HG03064 (cell line): ENCODE measurements at regions not wholly inside any gene's neighbourhood (a gene's known extent, or its start where the extent isn't known, plus 50 kb on each side); places are given as distances from the start of the nearest gene placed in this dataset.

ENCODE experiments used
- ATAC-seq: cut with Tn5 transposase; IDR thresholded peaks from one replicate; pipeline ENCODE4 v1.9.1; 2021; ENCODE audit warnings: low read depth; ENCODE audit not compliant: unreplicated experiment

DNA sequence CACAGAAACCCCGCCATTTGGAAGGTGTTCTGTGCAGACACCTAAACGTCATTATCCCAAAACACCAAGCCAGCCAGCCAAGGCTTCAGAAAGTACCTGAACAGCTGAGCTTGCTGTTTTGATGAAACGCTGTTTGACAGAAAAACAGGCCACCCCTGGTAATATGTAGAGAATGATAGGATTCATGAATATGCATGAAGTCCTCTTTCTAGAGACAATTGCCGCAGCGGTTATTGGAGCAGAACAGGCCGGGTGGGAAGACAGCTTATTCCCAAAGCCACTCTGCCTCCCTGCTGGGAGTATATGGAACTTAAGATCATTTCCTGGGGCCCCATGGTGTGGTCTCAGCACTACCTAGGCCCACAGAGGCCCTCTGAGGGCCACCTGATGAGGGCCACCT is 229.5 kb downstream of the UQCRFS1 start:
- ATAC-seq = no peak

DNA sequence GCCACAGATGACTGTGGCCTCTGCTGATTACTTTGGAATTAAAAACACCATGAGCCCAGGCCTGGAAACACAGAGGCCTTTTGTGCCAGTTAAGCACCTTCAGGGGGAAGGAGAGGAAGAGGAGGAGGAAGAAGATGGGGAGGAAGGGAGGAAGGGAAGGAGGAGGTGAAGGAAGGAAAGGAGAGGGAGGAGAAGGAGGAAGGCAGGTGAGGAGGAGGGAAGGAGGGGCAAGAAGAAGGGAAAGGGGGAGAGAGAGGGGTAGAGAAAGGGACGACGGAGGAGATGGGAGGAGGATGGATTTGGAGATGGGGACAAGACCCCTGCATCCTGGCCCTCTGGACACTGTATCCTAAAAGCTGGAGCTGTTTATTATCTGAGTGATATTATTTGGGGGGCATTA is 231.0 kb downstream of the UQCRFS1 start:
- ATAC-seq = no peak

DNA sequence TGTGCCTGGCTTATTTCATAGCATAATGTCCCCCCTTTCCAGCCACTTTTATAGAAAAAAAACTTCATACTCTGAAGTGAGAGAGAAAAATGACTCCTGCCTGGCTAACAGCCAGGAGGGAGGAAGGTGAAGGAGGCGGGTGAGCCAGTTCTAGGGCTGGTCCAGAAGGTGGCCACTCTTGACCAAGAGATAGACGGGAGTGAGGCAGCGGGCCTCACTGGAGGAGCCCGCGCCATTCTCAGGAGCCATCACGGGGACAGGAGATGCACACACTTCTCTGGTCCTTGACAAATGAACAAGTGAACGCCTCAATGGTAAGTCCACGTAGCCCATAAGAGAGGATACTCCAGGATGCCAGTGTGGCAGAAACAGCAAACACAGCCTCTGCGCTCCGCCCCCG is 231.4 kb downstream of the UQCRFS1 start:
- ATAC-seq = no peak

DNA sequence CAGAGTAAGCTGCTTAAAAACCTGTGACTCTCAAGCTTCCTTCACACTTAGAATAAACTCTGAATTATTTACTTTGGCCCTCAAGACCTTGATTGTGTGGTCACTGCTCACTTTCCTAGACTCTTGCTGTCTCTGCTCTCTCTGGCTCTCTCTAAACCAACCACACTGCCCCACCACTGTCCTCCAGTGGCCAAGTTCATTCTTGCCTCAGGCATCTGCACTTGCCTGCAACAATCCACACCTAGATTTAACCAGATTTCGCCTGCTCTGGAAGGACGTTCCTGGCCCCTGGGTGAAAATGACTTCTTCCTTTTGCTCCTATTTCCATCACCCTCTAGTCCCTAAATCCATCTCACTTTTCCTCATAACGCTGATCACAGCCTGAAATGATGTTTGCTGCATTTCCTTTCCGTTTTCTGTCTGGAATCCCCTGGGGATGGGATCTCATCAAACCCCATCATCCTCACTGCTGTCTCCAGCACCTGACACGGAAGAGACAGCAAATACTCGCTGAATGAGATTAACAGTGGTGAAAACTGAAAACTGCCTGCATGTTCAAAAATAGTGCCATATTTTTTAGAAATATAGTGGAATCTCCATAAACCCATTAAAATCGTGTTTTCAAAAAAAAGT is 232.6 kb downstream of the UQCRFS1 start:
- ATAC-seq = no peak

DNA sequence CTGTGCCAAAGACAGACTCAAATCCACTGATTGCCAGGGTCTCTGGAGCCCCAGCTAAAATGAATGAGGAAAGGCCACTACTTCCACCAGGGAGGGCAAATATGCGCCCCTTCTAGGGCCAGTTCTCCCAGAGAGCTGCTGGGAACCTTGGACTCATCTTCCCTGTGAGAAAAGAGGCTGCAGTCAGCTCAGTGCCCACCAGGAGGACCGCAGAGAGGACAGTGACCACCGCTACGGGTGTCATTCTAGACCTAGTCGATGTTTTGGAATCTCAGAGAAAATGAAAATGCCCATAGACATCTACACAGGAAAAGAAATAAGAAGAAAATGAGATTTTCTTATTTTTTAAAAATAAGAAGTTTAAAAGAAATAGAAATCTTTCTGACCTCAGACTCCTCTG is 235.1 kb downstream of the UQCRFS1 start:
- no peak for ATAC-seq

DNA sequence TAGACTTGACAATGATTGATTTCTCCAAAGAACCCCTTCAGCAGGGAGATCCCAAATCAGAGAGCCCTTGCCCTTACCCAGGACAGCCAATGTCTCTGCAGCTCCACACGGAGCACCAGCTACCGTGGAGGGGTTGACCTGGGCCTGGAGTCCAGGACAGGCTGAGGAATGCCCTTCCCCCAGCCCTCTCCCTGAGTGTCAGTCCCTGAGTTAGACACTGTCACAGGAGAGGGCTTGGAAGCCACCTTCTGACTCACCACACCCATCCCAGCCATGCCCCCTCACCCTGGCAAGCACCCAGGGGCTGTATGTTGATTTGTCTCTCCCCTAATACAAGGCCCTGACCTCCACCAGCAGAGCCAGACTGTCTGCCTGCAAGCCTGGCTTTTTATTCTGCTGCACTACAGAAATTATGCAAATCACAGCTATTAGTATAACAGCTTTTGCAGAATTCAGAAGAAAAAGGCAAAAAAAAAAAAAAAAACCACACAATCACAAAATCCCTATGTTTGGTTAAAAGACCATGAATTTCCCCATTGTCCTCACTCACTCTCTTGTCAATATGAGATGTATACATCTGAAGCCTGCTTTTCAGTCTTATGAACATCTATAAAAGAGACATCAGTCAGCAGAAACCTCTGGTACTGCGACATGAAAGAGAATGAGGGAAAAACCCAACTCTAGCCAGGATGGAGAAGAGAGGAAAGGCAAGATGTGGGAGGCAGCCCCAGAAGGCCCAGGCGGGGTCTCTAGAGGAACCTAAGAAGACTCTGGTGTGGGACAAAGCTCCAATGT is 240.7 kb downstream of the UQCRFS1 start:
- ATAC-seq = no peak

DNA sequence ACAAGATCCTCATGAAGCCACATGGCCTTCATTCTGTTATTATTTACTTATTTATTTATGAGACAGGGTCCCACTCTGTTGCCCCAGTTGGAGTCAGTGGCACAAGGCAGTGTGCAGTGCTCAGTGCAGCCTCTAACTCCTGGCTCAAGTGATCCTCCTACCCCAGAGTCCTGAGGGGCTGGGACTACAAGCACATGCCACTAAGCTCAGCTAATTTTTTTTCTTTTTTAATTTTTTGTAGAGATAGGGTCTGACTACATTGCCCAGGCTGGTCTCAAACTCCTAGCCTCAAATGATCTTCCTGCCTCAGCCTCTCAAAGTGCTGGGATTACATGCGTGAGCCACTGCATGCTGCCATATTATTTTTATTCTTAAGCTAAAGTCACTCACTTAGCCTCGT is 241.4 kb downstream of the UQCRFS1 start:
- ATAC-seq = no peak

DNA sequence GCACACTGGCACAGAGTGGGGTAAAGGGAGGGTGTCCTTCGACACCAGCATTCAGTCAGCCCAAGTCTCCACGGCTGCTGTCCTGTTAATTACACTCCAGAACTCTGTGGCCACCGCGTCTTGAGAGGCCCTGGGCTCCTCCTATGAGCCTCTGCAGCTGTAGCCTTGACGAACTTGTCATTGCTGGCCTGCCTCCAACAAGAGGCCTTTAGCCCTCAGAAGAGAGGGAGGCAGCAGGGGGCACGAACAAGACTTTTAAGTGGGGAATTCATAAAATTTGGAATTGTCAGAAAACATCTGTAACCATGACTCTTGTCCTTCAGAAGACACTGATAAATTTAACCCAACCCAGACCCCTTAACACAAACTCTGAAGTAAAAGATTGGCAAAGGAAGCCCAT is 241.9 kb downstream of the UQCRFS1 start:
- no peak for ATAC-seq

DNA sequence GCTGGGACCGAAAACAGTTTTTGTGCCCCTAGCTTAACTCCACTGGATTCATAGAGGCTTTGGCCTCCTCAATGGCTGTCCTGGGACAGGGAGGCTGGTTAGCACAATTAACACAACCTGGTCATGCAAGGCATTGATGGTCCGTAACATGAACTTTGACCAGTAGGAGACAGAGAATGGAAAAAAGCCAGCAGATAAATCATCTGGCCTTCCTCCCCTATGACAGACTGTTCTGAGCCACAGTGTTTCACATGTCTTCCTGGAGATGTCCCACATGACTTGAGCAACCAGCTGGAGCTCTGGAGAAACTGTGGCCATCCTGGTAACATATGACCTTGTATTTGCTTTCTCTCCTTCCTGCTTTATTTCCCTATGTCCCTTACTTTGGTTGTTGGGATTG is 244.2 kb downstream of the UQCRFS1 start:
- no peak for ATAC-seq

DNA sequence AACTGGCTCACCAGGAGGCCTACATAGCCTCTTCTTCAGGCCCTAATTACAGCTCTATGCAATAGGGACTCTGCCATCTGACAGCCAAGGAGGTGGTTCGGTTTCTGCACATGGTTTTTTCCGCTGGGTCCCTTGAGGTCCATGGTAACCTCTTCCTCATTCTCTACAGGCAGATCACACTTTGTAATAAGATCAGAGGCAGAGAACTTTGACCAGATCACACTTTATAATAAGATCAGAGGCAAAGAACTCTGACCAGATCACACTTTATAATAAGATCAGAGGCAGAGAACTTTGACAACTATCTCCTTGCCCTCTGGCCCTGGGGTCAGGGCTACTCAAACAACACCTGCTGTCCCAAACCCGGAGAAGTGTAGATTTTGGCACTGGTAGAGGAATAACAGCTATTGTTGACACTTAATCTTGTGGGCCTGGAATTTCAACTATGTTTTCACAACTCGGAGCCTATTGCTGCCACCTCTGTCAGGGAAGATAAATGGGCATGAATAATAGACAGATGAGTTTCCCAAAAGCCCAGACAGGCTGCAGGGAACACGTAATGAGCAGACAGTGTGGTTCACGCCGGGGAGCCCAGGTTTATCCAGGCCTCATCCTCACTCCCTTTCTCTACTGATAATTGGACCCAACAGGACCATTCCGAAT is 246.1 kb downstream of the UQCRFS1 start:
- ATAC-seq = no peak

DNA sequence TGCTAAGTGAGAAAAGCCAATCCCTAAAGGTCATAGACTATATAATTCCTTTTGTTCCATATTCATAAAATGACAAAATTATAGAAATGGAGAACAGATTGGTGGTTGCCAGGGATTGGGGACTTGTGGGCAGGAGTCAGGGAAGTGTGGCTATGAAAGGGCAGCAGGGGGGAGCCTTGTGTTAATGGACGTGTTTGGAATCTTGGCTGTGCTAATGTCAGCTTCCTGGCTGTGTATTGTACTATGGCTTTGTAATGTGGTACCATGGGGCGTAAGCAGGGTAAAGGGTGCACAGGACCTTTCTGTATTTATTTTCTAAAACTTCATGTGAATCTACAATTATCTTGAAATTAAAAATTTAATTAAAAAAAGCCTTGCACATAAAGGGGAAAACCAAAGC is 248.5 kb downstream of the UQCRFS1 start:
- no peak for ATAC-seq

DNA sequence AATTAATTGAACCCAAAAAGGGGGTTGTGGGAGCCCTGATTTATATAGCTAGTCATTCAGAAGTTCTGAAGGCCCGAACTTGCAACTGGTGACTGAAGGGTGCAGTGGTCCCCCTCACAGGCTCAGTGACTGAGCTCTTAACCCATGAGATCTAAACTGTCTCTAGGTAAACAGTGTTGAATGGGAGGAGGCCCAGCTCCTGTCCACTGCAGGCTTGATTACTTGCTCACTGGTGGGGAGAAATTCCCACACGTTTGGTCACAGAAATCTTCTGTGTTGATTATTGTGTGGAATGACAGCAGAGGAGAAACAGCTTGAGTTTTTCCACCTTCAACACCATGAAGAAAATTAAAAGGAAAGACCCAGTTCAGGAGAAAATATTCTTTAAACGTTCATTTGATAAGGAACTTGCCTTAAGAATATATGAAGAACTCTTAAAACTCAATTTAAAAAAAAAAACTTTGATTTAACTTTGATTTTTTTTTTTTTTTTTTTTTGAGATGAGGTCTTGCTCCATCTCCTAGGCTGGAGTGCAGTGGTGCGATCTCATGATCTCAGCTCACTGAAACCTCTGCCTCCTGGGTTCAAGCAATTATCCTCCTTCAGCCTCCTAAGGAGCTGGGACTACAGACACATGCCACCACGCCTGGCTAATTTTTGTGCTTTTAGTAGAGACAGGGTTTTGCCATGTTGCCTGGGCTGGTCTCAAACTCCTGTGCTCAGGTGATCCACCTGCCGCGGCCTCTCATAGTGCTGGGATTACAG is 249.3 kb downstream of the UQCRFS1 start:
- no peak for ATAC-seq

DNA sequence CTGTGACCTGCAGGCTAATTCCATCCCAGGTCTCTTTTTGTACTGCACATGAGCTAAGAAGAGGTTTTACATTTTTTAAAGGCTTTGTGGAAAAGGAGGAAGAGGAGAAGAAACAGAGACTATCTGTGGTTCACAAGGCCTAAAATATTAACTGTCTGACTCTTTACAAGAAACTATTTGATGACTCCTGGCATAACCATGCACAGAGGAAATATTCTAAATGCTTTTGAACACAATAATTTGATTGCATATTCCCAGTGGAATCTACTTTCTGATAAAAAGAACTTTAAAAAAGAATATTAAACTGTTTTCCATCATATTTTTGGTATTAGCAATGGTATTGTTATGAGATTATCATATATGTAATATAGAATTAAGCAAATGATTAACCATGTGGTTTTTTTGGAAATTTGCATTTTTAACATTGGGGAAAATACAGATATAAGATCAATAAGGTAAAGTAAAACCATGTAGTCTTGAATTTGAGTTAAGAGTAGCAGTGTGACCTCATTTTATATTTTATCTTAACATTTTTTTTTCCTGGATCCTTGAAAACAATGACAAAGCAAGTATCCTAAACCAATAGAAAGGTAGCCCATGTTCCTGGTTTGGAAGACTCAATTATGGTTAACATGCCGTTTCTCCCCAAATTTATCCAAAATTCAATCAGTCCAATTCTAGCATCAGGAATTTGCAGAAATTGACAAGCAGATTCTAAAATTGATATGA is 251.0 kb downstream of the UQCRFS1 start:
- no peak for ATAC-seq

DNA sequence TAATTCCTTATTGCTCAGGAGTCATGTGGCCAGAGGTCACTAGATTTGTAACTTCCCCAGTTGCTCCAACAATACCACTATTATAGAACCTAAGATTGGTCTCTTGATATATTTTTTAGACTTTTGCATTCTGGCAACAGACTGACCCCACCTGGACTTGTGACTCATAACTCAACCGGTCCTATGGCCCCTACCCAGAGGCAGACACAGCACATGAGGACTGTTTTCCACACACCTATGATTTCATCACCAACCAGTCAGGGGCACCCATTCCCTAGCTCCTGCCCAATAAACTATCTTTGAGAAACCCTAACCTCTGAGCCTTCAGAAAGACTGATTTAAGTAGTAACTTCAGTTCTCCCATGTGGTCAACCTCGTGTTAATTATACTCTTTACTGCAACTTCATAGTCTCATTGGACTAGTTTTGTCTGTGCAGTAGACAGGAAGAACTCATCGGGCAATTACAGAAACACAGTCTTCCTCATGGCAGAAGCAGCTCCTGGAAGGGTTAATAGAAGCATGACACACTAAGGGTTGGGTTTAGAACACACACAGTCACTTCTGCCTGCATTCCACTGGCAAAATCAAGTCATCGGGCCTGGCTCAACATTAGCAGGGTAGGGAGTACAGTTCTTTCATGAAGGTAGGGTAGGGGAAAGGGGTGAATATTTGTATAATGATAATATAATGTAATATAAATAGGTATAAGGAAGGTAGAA is 251.8 kb downstream of the UQCRFS1 start:
- ATAC-seq = no peak

DNA sequence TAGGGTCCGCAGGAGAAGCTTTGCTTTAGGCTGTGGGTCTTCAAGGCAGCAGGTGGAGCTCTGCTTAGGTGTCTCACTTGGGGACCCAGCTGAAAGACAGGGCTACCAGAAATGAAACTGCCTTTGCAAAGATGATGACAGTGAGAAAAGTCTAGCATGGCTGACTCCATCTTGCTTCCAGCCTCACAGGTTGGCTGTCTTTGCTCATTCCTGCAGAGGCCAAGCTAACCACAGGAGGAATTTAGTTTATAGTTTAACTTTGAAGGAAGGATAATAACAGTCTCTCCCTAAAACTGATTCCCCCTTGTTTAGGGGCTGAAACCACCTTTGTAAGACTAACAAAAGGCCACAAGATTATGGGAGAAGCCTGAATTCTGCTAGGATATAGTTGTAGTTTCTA is 252.4 kb downstream of the UQCRFS1 start:
- ATAC-seq = no peak

DNA sequence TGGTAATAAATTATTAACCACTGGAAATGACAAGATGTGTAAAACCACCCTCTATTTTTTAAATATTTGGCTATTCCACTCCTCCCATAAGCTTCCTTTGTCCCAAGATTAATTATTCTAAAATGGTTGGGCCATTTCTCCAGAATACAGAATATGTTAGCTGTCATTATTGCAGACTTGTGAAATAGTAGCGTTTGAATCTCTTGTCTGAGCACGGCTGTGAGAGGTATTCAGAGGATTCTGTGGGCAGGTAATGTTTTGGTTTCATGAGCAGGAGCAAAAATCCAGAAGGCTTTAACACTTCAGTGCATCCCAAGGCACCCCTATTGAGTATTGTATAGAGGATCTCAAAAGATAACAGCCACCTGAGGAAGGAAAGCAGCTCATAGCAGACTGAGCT is 256.0 kb downstream of the UQCRFS1 start:
- ATAC-seq = no peak

DNA sequence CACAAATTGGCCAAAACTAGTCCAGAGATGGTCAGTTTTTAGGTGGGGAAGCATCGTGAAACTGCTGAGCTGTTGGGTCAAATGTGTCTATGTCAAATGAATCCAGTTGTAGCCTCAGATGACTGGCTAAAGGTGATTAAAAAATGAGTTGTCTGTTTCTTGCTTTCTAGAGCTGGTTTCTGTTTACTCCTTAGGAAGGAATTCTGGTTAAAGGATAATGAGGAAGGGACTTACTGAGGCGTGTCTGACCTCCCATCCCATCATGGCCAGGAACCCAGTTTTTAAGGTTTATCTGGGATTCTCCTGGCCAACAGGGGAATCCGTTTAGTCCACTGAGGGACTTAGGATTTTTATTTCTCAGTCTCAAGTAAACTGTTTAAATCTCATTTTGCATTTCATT is 256.5 kb downstream of the UQCRFS1 start:
- no peak for ATAC-seq

DNA sequence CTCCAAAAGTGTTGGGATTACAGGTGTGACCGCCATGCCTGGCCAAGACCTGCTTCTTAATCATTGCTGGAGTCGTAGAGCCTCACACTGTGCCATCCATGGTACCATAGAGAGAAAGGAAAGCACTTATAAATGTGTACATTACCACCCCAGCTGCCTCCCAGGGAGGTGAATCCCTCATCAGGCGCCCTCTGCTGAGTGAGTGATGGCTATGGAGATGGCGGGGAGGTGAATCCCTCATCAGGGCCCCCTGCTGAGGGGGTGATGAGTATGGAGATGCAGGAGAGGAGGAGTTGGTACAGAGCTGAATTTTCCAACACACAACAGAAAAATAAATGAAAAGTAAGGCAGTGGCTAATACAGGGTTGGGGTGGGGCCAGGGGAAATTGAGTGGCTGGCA is 263.4 kb downstream of the UQCRFS1 start:
- ATAC-seq = no peak

DNA sequence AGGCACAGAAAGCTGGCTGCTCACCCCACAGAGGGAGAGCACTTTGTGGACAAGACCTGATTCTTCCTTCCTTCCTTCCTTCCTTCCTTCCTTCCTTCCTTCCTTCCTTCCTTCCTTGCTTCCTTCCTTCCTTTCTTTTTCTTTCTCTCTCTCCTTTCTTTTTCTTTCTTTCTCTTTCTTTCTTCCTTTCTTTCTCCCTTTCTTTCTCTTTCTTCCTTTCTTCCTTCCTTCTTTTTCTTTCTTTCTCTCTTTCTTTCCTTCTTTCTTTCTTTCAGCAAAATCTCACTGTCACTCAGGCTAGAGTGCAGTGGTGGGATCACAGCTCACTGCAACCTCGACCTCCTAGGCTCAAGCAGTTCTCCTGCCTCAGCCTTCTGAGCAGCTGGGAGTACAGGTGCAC is 263.9 kb downstream of the UQCRFS1 start:
- no peak for ATAC-seq

DNA sequence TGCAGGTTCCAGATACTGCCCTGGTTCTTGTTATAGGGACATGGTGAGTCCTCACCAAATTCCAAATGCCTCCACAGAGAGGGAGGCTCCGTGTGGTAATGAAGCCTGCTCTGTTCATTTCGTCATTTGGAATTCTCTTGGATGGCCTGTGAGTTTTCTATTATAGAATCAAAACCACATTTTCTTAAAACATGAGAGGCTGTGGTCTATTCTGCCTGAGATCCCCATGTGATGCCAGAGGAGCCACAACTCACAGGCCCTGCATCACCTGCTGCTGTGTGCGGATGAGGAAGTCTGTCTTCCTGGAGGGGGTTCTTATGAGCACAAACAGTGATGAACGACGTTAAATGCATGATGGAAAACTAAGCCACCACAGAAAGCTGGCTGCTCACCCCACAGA is 264.4 kb downstream of the UQCRFS1 start:
- ATAC-seq = no peak
